ENCODE measurements at regions not wholly inside any gene's neighbourhood (a gene's known extent, or its start where the extent isn't known, plus 50 kb on each side); places are given as distances from the start of the nearest gene placed in this dataset.

DNA sequence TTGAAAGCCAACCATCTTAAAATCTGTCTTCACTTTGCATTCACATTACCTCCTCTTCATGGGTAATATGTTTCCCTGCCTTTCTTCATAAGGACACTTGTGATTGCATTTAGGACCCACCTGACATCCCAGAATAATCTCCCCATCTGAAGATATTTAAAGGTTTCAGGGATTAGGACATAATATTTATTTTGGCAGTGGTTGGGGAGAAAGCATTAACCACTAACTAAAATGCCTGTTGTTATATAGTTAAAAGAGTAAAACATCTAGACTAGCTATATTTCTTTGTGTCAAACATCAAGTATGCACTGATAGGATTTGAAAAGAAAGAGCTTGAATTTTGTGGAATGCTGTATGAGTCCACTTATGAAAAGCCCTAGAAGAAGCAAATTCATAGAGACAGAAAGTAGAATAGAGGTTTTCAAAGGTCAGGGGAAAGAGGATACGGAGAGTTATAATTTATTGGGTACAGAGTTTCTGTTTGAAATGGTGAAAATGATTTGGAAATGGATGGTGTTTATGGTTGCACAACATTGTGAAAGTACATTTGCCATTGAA lies 457.7 kb upstream of the SPRY2 start:
- H3K36me3 ChIP-seq (ENCODE audit: control insufficient read depth, insufficient read depth, low read length): no peaks in the 10 kb centered on the region
- no peaks in the 10 kb centered on the region for H3K4me1 ChIP-seq (ENCODE audit: control insufficient read depth, insufficient read depth, low read length)
- H3K4me3 ChIP-seq (ENCODE audit: low read depth, low read length): no peak overlapping the region
- H3K27ac ChIP-seq (ENCODE audit: low read depth, low read length): no peak overlapping the region
- H3K9me3 ChIP-seq (ENCODE audit: control insufficient read depth, insufficient read depth, low read length): no peaks in the 10 kb centered on the region
- no CpG with 5 or more reads among the region's 1 CpG for WGBS (ENCODE audit: insufficient coverage)
- H3K27me3 ChIP-seq (ENCODE audit: control insufficient read depth, insufficient read depth, low read length): no peaks in the 10 kb centered on the region
- no peak for DNase-seq (ENCODE audit: low read depth in 4 of 6, low spot score in 6 of 6)

DNA sequence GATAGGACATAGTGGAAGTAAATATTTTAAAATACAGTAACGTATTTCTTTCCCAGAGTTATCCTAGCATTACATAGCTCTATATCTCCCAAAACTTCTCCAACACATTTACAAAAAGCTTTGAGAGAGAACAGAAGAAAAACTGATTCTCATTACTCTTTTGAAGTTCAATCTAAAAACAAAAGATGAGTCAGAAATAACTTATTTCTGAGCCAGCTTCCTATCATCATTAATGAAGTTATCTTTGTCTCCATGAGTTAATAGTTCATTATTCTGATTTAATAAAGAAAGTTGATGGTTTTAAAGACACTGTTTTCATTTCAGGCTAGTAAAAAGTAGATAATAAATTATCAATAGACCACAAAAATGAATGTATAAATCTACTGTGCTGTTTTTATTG lies 446.7 kb upstream of the SPRY2 start:
- Histone ChIP-seq H3K27ac (ENCODE audit: low read depth, low read length) (no peak overlapping the region), H3K9me3 (ENCODE audit: control insufficient read depth, insufficient read depth, low read length) (no peaks in the 10 kb centered on the region), H3K27me3 (ENCODE audit: control insufficient read depth, insufficient read depth, low read length) (no peaks in the 10 kb centered on the region), H3K36me3 (ENCODE audit: control insufficient read depth, insufficient read depth, low read length) (no peaks in the 10 kb centered on the region), H3K4me3 (ENCODE audit: low read depth, low read length) (no peak overlapping the region), H3K4me1 (ENCODE audit: control insufficient read depth, insufficient read depth, low read length) (no peaks in the 10 kb centered on the region)
- no peak for DNase-seq (ENCODE audit: low read depth in 4 of 6, low spot score in 6 of 6)
- WGBS (ENCODE audit: insufficient coverage): no CpG with 5 or more reads among the region's 1 CpG

GRCh38 chr13:80783926-80784565 lies 443.1 kb upstream of the SPRY2 start:
- H3K4me3 ChIP-seq (ENCODE audit: low read depth, low read length): no peak overlapping the region
- H3K4me1 ChIP-seq (ENCODE audit: control insufficient read depth, insufficient read depth, low read length): no peaks in the 10 kb centered on the region
- H3K27me3 ChIP-seq (ENCODE audit: control insufficient read depth, insufficient read depth, low read length): no peaks in the 10 kb centered on the region
- DNase-seq (ENCODE audit: low read depth in 4 of 6, low spot score in 6 of 6): peak; percentile 21 to 80 (median 44)
- WGBS (ENCODE audit: insufficient coverage): no CpG with 5 or more reads among the region's 3 CpGs
- H3K27ac ChIP-seq (ENCODE audit: low read depth, low read length): peak overlapping the region; percentile 57
- no peaks in the 10 kb centered on the region for H3K9me3 ChIP-seq (ENCODE audit: control insufficient read depth, insufficient read depth, low read length)
- no peaks in the 10 kb centered on the region for H3K36me3 ChIP-seq (ENCODE audit: control insufficient read depth, insufficient read depth, low read length)

DNA sequence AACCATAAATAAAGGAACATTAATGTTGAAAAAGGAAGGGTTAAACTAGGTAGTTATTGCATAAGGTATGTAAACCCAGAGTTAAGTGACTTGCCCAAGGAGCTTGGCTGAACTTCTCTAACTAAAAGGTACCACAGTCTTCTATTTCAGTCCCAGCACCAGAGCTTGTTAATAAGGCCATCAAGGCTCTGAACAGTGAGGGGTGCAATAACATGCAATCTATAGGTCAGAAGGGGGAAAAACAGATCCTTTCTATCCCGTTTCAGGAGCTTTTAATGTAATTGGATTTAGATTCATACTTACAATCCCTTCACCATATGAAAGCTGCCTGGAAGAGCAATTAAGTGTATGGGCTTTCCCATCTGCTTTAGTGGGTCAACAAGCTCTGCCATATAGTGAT lies 441.5 kb upstream of the SPRY2 start:
- no peaks in the 10 kb centered on the region for H3K27me3 ChIP-seq (ENCODE audit: control insufficient read depth, insufficient read depth, low read length)
- H3K9me3 ChIP-seq (ENCODE audit: control insufficient read depth, insufficient read depth, low read length): no peaks in the 10 kb centered on the region
- H3K36me3 ChIP-seq (ENCODE audit: control insufficient read depth, insufficient read depth, low read length): no peaks in the 10 kb centered on the region
- no CpG with 5 or more reads among the region's 1 CpG for WGBS (ENCODE audit: insufficient coverage)
- H3K4me3 ChIP-seq (ENCODE audit: low read depth, low read length): no peak overlapping the region
- no peaks in the 10 kb centered on the region for H3K4me1 ChIP-seq (ENCODE audit: control insufficient read depth, insufficient read depth, low read length)
- peak in 2 of 6 donors; percentile 3 to 6 for DNase-seq (ENCODE audit: low read depth in 4 of 6, low spot score in 6 of 6)
- no peak overlapping the region for H3K27ac ChIP-seq (ENCODE audit: low read depth, low read length)

DNA sequence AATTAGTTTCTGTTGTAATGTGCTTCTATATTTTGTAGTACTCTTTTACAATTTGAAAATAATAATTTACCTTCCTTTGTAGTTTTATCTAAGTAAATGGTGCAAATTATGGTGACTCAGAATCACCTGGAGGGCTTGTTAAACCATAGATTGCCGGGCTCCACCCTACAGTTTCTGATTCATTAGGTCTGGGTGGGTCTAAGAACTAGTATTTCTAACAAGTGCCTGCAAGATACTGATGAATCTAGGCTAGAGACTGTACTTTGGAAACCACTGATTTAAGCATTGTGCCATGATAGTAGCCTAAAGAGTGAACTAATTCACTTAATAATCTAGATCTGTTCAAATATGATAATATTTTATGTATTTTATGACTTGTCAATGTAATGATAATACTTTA lies 437.4 kb upstream of the SPRY2 start:
- H3K9me3 ChIP-seq (ENCODE audit: control insufficient read depth, insufficient read depth, low read length): no peaks in the 10 kb centered on the region
- no peaks in the 10 kb centered on the region for H3K27me3 ChIP-seq (ENCODE audit: control insufficient read depth, insufficient read depth, low read length)
- no peaks in the 10 kb centered on the region for H3K4me1 ChIP-seq (ENCODE audit: control insufficient read depth, insufficient read depth, low read length)
- H3K4me3 ChIP-seq (ENCODE audit: low read depth, low read length): no peak overlapping the region
- no peak overlapping the region for H3K27ac ChIP-seq (ENCODE audit: low read depth, low read length)
- H3K36me3 ChIP-seq (ENCODE audit: control insufficient read depth, insufficient read depth, low read length): no peaks in the 10 kb centered on the region
- no peak for DNase-seq (ENCODE audit: low read depth in 4 of 6, low spot score in 6 of 6)
- no CpG with 5 or more reads among the region's 1 CpG for WGBS (ENCODE audit: insufficient coverage)

DNA sequence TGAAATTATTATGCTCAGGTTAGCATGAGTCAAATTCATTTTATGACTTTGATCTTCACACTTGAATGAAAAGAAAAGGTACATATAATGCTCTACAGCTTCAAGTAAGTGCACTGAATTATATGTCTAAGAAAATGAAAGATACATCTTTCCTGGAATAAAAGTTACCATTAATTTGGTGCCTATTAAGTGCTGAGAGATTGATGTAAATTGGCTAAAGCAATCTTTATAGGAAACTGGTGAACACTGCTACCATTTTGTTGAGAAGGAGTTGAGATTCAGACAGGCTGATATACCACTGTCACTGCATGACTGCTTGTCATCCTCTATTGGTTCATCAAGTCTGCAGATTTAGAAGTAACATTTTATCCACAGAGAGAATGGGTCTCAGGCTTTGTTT lies 416.8 kb upstream of the SPRY2 start:
- H3K27me3 ChIP-seq (ENCODE audit: control insufficient read depth, insufficient read depth, low read length): no peaks in the 10 kb centered on the region
- no peak overlapping the region for H3K4me3 ChIP-seq (ENCODE audit: low read depth, low read length)
- no peak overlapping the region for H3K27ac ChIP-seq (ENCODE audit: low read depth, low read length)
- no peaks in the 10 kb centered on the region for H3K9me3 ChIP-seq (ENCODE audit: control insufficient read depth, insufficient read depth, low read length)
- H3K4me1 ChIP-seq (ENCODE audit: control insufficient read depth, insufficient read depth, low read length): no peaks in the 10 kb centered on the region
- H3K36me3 ChIP-seq (ENCODE audit: control insufficient read depth, insufficient read depth, low read length): no peaks in the 10 kb centered on the region
- DNase-seq (ENCODE audit: low read depth in 4 of 6, low spot score in 6 of 6): peak in 1 of 6 donors; percentile 26

DNA sequence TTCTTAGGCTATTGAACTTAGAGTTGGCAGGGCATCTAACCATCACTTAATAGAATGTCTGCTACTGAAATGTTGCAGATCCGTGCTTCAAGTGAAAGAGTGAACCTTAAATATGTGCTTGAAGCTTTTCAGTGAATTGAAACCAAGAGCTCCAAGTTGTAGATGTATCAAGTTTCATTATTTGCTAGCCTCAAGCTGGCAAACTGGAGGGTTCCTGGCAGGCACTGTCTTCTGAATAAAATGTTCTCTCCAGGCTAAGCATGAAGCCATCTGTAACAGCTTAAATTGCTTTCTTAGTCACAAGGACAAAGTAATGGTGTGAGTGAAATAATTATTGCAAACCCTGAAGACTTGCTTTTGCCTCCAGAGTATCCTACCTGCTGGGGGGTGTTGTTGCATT lies 415.0 kb upstream of the SPRY2 start:
- Histone ChIP-seq H3K4me1 (ENCODE audit: control insufficient read depth, insufficient read depth, low read length) (no peaks in the 10 kb centered on the region), H3K27ac (ENCODE audit: low read depth, low read length) (no peak overlapping the region), H3K27me3 (ENCODE audit: control insufficient read depth, insufficient read depth, low read length) (no peaks in the 10 kb centered on the region), H3K4me3 (ENCODE audit: low read depth, low read length) (no peak overlapping the region), H3K9me3 (ENCODE audit: control insufficient read depth, insufficient read depth, low read length) (no peaks in the 10 kb centered on the region), H3K36me3 (ENCODE audit: control insufficient read depth, insufficient read depth, low read length) (no peaks in the 10 kb centered on the region)
- WGBS (ENCODE audit: insufficient coverage): 33% methylated on average over 1 of the region's 1 CpG
- DNase-seq (ENCODE audit: low read depth in 4 of 6, low spot score in 6 of 6): peak in 4 of 6 donors; percentile 9 to 73 (median 36)

- Histone ChIP-seq H3K27ac (ENCODE audit: low read depth, low read length) (no peak overlapping the region), H3K36me3 (ENCODE audit: control insufficient read depth, insufficient read depth, low read length) (no peaks in the 10 kb centered on the region), H3K4me3 (ENCODE audit: low read depth, low read length) (no peak overlapping the region), H3K9me3 (ENCODE audit: control insufficient read depth, insufficient read depth, low read length) (no peaks in the 10 kb centered on the region), H3K4me1 (ENCODE audit: control insufficient read depth, insufficient read depth, low read length) (no peaks in the 10 kb centered on the region), H3K27me3 (ENCODE audit: control insufficient read depth, insufficient read depth, low read length) (no peaks in the 10 kb centered on the region)
- no CpG with 5 or more reads among the region's 1 CpG for WGBS (ENCODE audit: insufficient coverage)
- DNase-seq (ENCODE audit: low read depth in 4 of 6, low spot score in 6 of 6): peak in 1 of 6 donors; percentile 11
These were observed 413.5 kb upstream of the SPRY2 start for GRCh38 chr13:80754441-80754840.

DNA sequence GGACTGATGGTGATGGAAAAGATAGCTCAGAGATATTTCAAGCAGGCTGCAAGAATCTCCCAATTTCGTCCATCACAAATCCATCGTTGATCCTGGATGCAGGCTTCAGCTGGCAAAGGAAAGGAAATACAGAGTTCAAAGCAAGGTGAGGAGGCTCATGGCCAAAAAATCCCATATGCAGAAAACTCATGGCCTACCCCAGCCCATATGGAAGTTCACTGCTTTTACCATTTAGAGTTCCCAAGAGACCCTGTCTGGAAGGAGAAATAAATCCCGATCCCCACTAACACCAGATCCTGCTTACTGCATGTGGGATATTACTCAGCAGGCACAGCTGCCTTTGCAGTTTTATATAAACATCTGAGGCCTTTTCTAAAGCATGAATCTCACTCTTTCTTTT lies 412.9 kb upstream of the SPRY2 start:
- H3K27ac ChIP-seq (ENCODE audit: low read depth, low read length): no peak overlapping the region
- WGBS (ENCODE audit: insufficient coverage): 60% methylated on average over 1 of the region's 3 CpGs
- no peaks in the 10 kb centered on the region for H3K4me1 ChIP-seq (ENCODE audit: control insufficient read depth, insufficient read depth, low read length)
- no peaks in the 10 kb centered on the region for H3K27me3 ChIP-seq (ENCODE audit: control insufficient read depth, insufficient read depth, low read length)
- DNase-seq (ENCODE audit: low read depth in 4 of 6, low spot score in 6 of 6): peak in 2 of 6 donors; percentile 29 to 54
- no peaks in the 10 kb centered on the region for H3K36me3 ChIP-seq (ENCODE audit: control insufficient read depth, insufficient read depth, low read length)
- H3K4me3 ChIP-seq (ENCODE audit: low read depth, low read length): no peak overlapping the region
- H3K9me3 ChIP-seq (ENCODE audit: control insufficient read depth, insufficient read depth, low read length): no peaks in the 10 kb centered on the region

GRCh38 chr13:80751854-80752253 lies 410.9 kb upstream of the SPRY2 start:
- no peaks in the 10 kb centered on the region for H3K9me3 ChIP-seq (ENCODE audit: control insufficient read depth, insufficient read depth, low read length)
- no peak for DNase-seq (ENCODE audit: low read depth in 4 of 6, low spot score in 6 of 6)
- H3K4me3 ChIP-seq (ENCODE audit: low read depth, low read length): no peak overlapping the region
- WGBS (ENCODE audit: insufficient coverage): no CpG with 5 or more reads among the region's 1 CpG
- H3K4me1 ChIP-seq (ENCODE audit: control insufficient read depth, insufficient read depth, low read length): no peaks in the 10 kb centered on the region
- no peaks in the 10 kb centered on the region for H3K36me3 ChIP-seq (ENCODE audit: control insufficient read depth, insufficient read depth, low read length)
- no peaks in the 10 kb centered on the region for H3K27me3 ChIP-seq (ENCODE audit: control insufficient read depth, insufficient read depth, low read length)
- H3K27ac ChIP-seq (ENCODE audit: low read depth, low read length): no peak overlapping the region
